ENCODE measurements at regions not wholly inside any gene's neighbourhood (a gene's known extent, or its start where the extent isn't known, plus 50 kb on each side); places are given as distances from the start of the nearest gene placed in this dataset.

DNA sequence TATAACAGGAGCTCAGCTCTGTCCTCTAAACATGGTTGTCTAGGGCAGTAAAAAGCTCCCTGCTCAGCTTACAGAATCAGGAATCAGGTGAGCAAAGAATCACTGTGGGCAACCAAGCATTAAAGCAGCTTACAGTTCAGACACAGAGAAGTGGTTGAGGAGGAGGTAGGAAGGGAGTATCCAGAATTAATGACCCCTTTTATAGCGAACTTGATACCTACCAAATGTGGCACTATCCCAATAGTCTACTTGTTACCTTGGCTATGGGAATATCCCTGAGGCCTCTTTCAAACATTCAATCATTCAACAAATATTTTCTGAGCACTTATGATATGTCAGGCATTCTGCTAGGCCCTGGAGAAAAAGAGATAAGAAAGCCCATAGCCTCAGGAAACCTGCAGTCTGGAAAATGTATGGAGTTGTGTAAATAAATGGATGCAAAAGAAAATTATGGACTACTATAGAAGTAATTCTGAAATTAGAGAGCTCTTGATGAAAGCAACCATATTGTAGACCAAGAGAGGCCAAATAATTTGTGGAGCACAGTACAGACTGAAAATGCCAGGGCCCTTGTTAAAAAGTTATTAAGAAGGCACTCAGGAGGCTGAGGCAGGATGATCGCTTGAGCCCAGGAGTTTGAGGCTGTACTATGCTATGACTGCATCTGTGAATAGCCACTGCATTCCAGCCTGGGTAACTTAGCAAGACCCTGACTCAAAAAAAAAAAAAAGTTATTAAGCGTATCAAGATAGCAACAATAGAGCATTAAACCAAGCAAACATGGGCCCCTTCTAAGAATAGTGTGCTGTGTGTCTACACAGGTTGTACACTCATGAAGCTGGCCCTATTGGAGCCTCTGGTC lies 134.0 kb upstream of the CPSF6 start:
- TF ChIP-seq, protein P1, sequence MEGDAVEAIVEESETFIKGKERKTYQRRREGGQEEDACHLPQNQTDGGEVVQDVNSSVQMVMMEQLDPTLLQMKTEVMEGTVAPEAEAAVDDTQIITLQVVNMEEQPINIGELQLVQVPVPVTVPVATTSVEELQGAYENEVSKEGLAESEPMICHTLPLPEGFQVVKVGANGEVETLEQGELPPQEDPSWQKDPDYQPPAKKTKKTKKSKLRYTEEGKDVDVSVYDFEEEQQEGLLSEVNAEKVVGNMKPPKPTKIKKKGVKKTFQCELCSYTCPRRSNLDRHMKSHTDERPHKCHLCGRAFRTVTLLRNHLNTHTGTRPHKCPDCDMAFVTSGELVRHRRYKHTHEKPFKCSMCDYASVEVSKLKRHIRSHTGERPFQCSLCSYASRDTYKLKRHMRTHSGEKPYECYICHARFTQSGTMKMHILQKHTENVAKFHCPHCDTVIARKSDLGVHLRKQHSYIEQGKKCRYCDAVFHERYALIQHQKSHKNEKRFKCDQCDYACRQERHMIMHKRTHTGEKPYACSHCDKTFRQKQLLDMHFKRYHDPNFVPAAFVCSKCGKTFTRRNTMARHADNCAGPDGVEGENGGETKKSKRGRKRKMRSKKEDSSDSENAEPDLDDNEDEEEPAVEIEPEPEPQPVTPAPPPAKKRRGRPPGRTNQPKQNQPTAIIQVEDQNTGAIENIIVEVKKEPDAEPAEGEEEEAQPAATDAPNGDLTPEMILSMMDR (IDR thresholded peaks at IDR 0.05) = no peak
- TF ChIP-seq POLR2A (IDR thresholded peaks at IDR 0.05) = no peak

Measured in body of pancreas (tissue), 4 donors.